HepG2 (cell line): ENCODE measurements at regions not wholly inside any gene's neighbourhood (a gene's known extent, or its start where the extent isn't known, plus 50 kb on each side); places are given as distances from the start of the nearest gene placed in this dataset.

Experiments
- ATAC-seq: fragments of 200-7000 bp; cut with Tn5 transposase; 3 replicates; pipeline ENCODE4 v1.9.1; 2020; ENCODE audit warnings: mild to moderate bottlenecking, moderate library complexity
- BruUV-seq: library from RNA; stranded (reverse); fragments of 400-500 nt; replicated peaks from 2 replicates; lab custom pipeline; 2021; lab: Mats Ljungman, UMichigan
- CTCF ChIA-PET: fragments of 300-600 bp; formaldehyde crosslinking; extraction: SDS; loops from one replicate; lab custom pipeline; 2021; ENCODE audit warnings: low total read pairs, inconsistent platforms, low intra/inter-chr PET ratio; lab: Yijun Ruan, JAX
- POLR2A ChIA-PET: fragments of 350-600 bp; sonication (Branson Sonifier 250); formaldehyde crosslinking; loops from one replicate; lab custom pipeline; 2020; ENCODE audit warnings: antibody characterized with exemption, inconsistent platforms; lab: Yijun Ruan, JAX
- DNase-seq: peaks from one replicate; pipeline ENCODE4 v3.0.0-alpha.2; 2015; ENCODE audit warnings: low spot score
- FAIRE-seq: peaks from 3 replicates; lab custom pipeline; 2011; peaks lifted over from hg19 to GRCh38; lab: Jason Lieb, UNC
- H2AFZ ChIP-seq: one replicate; pipeline ENCODE4 v1.6.1; 2011; ENCODE audit warnings: low read length, inconsistent platforms
- H3K27ac ChIP-seq: fragments of 300-600 bp; 3 replicates; pipeline ENCODE4 v1.8.0; 2011; ENCODE audit warnings: mixed run types, mild to moderate bottlenecking, mixed read lengths, low read length, inconsistent platforms; ENCODE audit not compliant: insufficient read depth; ENCODE audit errors: extremely low read length
- H3K27me3 ChIP-seq, 2 experiments: fragments of 200-600 bp in 1 of 2; 2 replicates in 1 of 2; 3 replicates in 1 of 2; pipeline versions ENCODE4 v1.6.0 to v1.8.0; 2011; ENCODE audit warnings: low read length in 2 of 2, mild to moderate bottlenecking in 2 of 2, moderate library complexity in 2 of 2, inconsistent platforms in 1 of 2; ENCODE audit not compliant: insufficient read depth in 2 of 2, control insufficient read depth in 1 of 2
- H3K36me3 ChIP-seq, 2 experiments: fragments of 200-600 bp in 1 of 2; replicated peaks in 1 of 2; 2 replicates in 1 of 2; 3 replicates in 1 of 2; pipeline versions ENCODE4 v1.5.1 to v1.8.0; 2011; ENCODE audit warnings: low read length in 2 of 2, inconsistent platforms in 1 of 2; ENCODE audit not compliant: insufficient read depth in 2 of 2, control insufficient read depth in 1 of 2
- H3K4me1 ChIP-seq: 2 replicates; pipeline ENCODE4 v1.5.1; 2012; ENCODE audit warnings: low read length, inconsistent platforms; ENCODE audit not compliant: insufficient read depth
- H3K4me2 ChIP-seq: 2 replicates; pipeline ENCODE4 v1.6.0; 2011; ENCODE audit warnings: low read depth, low read length, inconsistent platforms
- H3K4me3 ChIP-seq, 3 experiments: fragments of 200-600 bp in 1 of 3; sonication (generic), shearing (Covaris generic) in 1 of 3; replicated peaks in 1 of 3; 2 replicates each; pipeline ENCODE4 v1.5.1; 2011 to 2016; ENCODE audit warnings: low read length in 3 of 3, inconsistent platforms in 2 of 3, low read depth in 2 of 3, mild to moderate bottlenecking in 2 of 3, control low read depth in 1 of 3, mixed read lengths in 1 of 3; ENCODE audit not compliant: insufficient read depth in 1 of 3
- H3K79me2 ChIP-seq: one replicate; pipeline ENCODE4 v1.6.1; 2011; ENCODE audit warnings: low read length, inconsistent platforms; ENCODE audit not compliant: insufficient read depth
- H3K9ac ChIP-seq: 2 replicates; pipeline ENCODE4 v1.6.0; 2011; ENCODE audit warnings: mild to moderate bottlenecking, low read depth, low read length, inconsistent platforms; ENCODE audit not compliant: insufficient read depth
- H3K9me3 ChIP-seq: 2 replicates; pipeline ENCODE4 v1.5.1; 2012; ENCODE audit warnings: mild to moderate bottlenecking, low read length
- H4K20me1 ChIP-seq: 2 replicates; pipeline ENCODE4 v1.6.0; 2011; ENCODE audit warnings: inconsistent platforms, mild to moderate bottlenecking, low read length, moderate library complexity; ENCODE audit not compliant: insufficient read depth
- MEF2D ChIP-seq: sonication (generic); formaldehyde crosslinking; IDR thresholded peaks from 2 replicates; pipeline ENCODE4 v1.5.1; 2020; ENCODE audit warnings: mild to moderate bottlenecking, missing genetic modification reagents
- NR0B2 ChIP-seq: sonication (generic); formaldehyde crosslinking; IDR thresholded peaks from 2 replicates; pipeline ENCODE4 v1.4.0; 2020; ENCODE audit warnings: mild to moderate bottlenecking, missing genetic modification reagents
- NR3C1 ChIP-seq: sonication (generic); formaldehyde crosslinking; IDR thresholded peaks from 2 replicates; pipeline ENCODE4 v1.4.0; 2020; ENCODE audit warnings: missing genetic modification reagents
- RELA ChIP-seq: sonication (generic); formaldehyde crosslinking; IDR thresholded peaks from 2 replicates; pipeline ENCODE4 v1.4.0; 2020; ENCODE audit warnings: missing genetic modification reagents
- TBL1XR1 ChIP-seq: fragments of 150-350 bp; IDR thresholded peaks from 2 replicates; pipeline ENCODE4 v1.6.1; 2014; ENCODE audit warnings: borderline replicate concordance, low read length; ENCODE audit not compliant: partially characterized antibody
- U2AF2 ChIP-seq: fragments of 200-400 bp; formaldehyde crosslinking; IDR thresholded peaks from 2 replicates; pipeline ENCODE4 v1.6.1; 2017; ENCODE audit warnings: low read depth, mild to moderate bottlenecking, low read length
- ZNF296 ChIP-seq: sonication (generic); formaldehyde crosslinking; conservative IDR thresholded peaks from 2 replicates; pipeline ENCODE4 v1.5.0; 2020; ENCODE audit warnings: mild to moderate bottlenecking, missing genetic modification reagents
- ZNF577 ChIP-seq: sonication (generic); formaldehyde crosslinking; IDR thresholded peaks from 2 replicates; pipeline ENCODE4 v1.4.0; 2020; ENCODE audit warnings: mild to moderate bottlenecking, low read depth, missing genetic modification reagents, borderline replicate concordance
- ZNF772 ChIP-seq: sonication (generic); formaldehyde crosslinking; IDR thresholded peaks from 2 replicates; pipeline ENCODE4 v1.5.0; 2020; ENCODE audit warnings: mild to moderate bottlenecking, missing genetic modification reagents
- ZNF800 ChIP-seq: sonication (generic); formaldehyde crosslinking; IDR thresholded peaks from 2 replicates; pipeline ENCODE4 v1.4.0; 2020; ENCODE audit warnings: missing genetic modification reagents
- WGBS: methylation state at CpG from one replicate; pipeline ENCODE4 v1.1.6; 2017; ENCODE audit warnings: low lambda C conversion rate; 5-methylcytosine and 5-hydroxymethylcytosine counted together
- in situ Hi-C: cut with HindIII; loops from 2 replicates; pipeline ENCODE4 v1.10.0; 2017; ENCODE audit warnings: low pct_unique_long_range_greater_than_20kb; ENCODE audit not compliant: extremely low pct_ligation_motif_present
- intact Hi-C: fragments of 100-400 bp; cut with micrococcal nuclease; formaldehyde crosslinking; loops from one replicate; pipeline ENCODE4 v1.10.0; 2022; ENCODE audit not compliant: unreplicated experiment

DNA sequence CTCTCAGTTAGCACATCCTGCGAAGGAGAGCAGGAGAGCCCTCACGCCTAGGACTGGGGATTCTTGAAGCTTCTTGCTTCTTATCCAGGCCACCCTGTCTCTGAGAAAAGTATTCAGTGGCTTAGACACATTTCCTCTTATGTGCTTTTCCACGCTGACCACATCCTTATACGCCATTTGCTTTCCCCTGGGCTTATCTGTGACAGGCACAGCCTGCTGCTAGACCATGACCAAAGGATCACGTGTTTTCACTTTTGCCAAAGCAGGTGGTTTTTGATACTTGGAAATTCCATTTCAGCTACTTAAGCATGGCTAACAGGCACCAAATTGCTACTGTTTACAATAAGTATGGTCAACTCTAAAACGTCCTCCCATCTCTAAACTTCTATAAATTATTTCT is 587.4 kb downstream of the AACS start (continued):
- no peak for TF ChIP-seq ZNF772 (CRISPR knock-in tag)
- TF ChIP-seq, all 625 proteins: peak for 0

DNA sequence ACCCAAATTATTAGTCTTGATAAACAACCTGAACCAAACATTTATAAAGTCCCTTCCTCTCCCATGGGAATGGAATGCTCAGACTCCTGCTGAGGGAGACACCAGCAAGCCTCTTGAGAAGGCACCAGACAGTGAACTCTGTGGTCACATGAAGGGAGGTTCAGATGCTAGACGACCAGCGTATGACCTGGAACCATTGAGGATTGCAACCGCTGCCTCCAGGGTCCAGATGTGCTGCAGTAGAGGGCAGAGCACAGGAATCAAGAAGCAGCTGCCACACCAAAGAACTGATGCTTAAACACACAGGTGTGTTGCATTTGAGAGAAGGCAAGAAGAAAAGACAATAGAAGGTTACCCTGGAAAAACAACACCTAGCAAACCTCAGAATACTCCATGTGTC is 592.4 kb downstream of the AACS start:
- Histone ChIP-seq H3K4me2 (no peak overlapping the region), H3K27ac (no peak overlapping the region), H3K27me3 (0 out of 5 replicates have a peak, but pooled peaks cover 0 to 3% of the 10 kb centered on the region in 2 experiments), H3K4me3 (no peak overlapping the region), H3K9me3 (no peaks in the 10 kb centered on the region), H3K9ac (no peak overlapping the region), H2AFZ (no peak overlapping the region), H3K36me3 (no peaks in the 10 kb centered on the region), H3K79me2 (no peaks in the 10 kb centered on the region), H3K4me1 (no peaks in the 10 kb centered on the region), H4K20me1 (no peaks in the 10 kb centered on the region)
- whole genome bisulfite sequencing = 0% methylated on average over 3 of the region's 3 CpGs
- BruUV-seq = no TSS peak
- FAIRE-seq (no peak), ATAC-seq (no peak), DNase-seq (no peak)
- in situ Hi-C loops = no loop called here
- ChIA-PET CTCF (no interaction called here), POLR2A (no interaction called here)
- intact Hi-C loops = no loop called here
- TF ChIP-seq NR3C1 = no peak

- H3K4me2 ChIP-seq = no peak overlapping the region
- 27% methylated on average over 11 of the region's 11 CpGs for WGBS
- no peak for ATAC-seq
- ChIA-PET CTCF (no interaction called here), POLR2A (no interaction called here)
- H3K4me3 ChIP-seq = no peak overlapping the region
- in situ Hi-C loops = no loop called here
- no peak overlapping the region for H3K9ac ChIP-seq
- TF ChIP-seq MEF2D (CRISPR knock-in tag) = no peak
- TF ChIP-seq TBL1XR1 = no peak
- TF ChIP-seq RELA (CRISPR knock-in tag) = no peak
- TF ChIP-seq ZNF296 (CRISPR knock-in tag) = no peak
- TF ChIP-seq NR0B2 (CRISPR knock-in tag) = no peak
- no peak for TF ChIP-seq ZNF800 (CRISPR knock-in tag)
- no peak for TF ChIP-seq ZNF577
- TF ChIP-seq U2AF2 = no peak
- no peaks in the 10 kb centered on the region for H3K4me1 ChIP-seq
- no peaks in the 10 kb centered on the region for H3K36me3 ChIP-seq
- no peaks in the 10 kb centered on the region for H4K20me1 ChIP-seq
- H3K27me3 ChIP-seq = no peaks in the 10 kb centered on the region
- intact Hi-C loops = no loop called here
- BruUV-seq = no TSS peak
- DNase-seq = no peak
- no peak overlapping the region for H3K27ac ChIP-seq
- no peak for FAIRE-seq
- no peaks in the 10 kb centered on the region for H3K9me3 ChIP-seq
- H3K79me2 ChIP-seq = no peaks in the 10 kb centered on the region
- H2AFZ ChIP-seq = no peak overlapping the region
These were observed 609.5 kb downstream of the AACS start for GRCh38 chr12:125674554-125675338.
